HepG2 (cell line): ENCODE measurements at regions not wholly inside any gene's neighbourhood (a gene's known extent, or its start where the extent isn't known, plus 50 kb on each side); places are given as distances from the start of the nearest gene placed in this dataset.

Source experiments
- ATAC-seq: fragments of 200-7000 bp; cut with Tn5 transposase; 3 replicates; pipeline ENCODE4 v1.9.1; 2020; ENCODE audit warnings: mild to moderate bottlenecking, moderate library complexity
- BruUV-seq: library from RNA; stranded (reverse); fragments of 400-500 nt; replicated peaks from 2 replicates; lab custom pipeline; 2021; lab: Mats Ljungman, UMichigan
- CTCF ChIA-PET: fragments of 300-600 bp; formaldehyde crosslinking; extraction: SDS; loops from one replicate; lab custom pipeline; 2021; ENCODE audit warnings: low total read pairs, inconsistent platforms, low intra/inter-chr PET ratio; lab: Yijun Ruan, JAX
- POLR2A ChIA-PET: fragments of 350-600 bp; sonication (Branson Sonifier 250); formaldehyde crosslinking; loops from one replicate; lab custom pipeline; 2020; ENCODE audit warnings: antibody characterized with exemption, inconsistent platforms; lab: Yijun Ruan, JAX
- DNase-seq: peaks from one replicate; pipeline ENCODE4 v3.0.0-alpha.2; 2015; ENCODE audit warnings: low spot score
- FAIRE-seq: peaks from 3 replicates; lab custom pipeline; 2011; peaks lifted over from hg19 to GRCh38; lab: Jason Lieb, UNC
- H2AFZ ChIP-seq: one replicate; pipeline ENCODE4 v1.6.1; 2011; ENCODE audit warnings: low read length, inconsistent platforms
- H3K27ac ChIP-seq: fragments of 300-600 bp; 3 replicates; pipeline ENCODE4 v1.8.0; 2011; ENCODE audit warnings: mixed run types, mild to moderate bottlenecking, mixed read lengths, low read length, inconsistent platforms; ENCODE audit not compliant: insufficient read depth; ENCODE audit errors: extremely low read length
- H3K27me3 ChIP-seq, 2 experiments: fragments of 200-600 bp in 1 of 2; 2 replicates in 1 of 2; 3 replicates in 1 of 2; pipeline versions ENCODE4 v1.6.0 to v1.8.0; 2011; ENCODE audit warnings: low read length in 2 of 2, mild to moderate bottlenecking in 2 of 2, moderate library complexity in 2 of 2, inconsistent platforms in 1 of 2; ENCODE audit not compliant: insufficient read depth in 2 of 2, control insufficient read depth in 1 of 2
- H3K36me3 ChIP-seq, 2 experiments: fragments of 200-600 bp in 1 of 2; replicated peaks in 1 of 2; 2 replicates in 1 of 2; 3 replicates in 1 of 2; pipeline versions ENCODE4 v1.5.1 to v1.8.0; 2011; ENCODE audit warnings: low read length in 2 of 2, inconsistent platforms in 1 of 2; ENCODE audit not compliant: insufficient read depth in 2 of 2, control insufficient read depth in 1 of 2
- H3K4me1 ChIP-seq: 2 replicates; pipeline ENCODE4 v1.5.1; 2012; ENCODE audit warnings: low read length, inconsistent platforms; ENCODE audit not compliant: insufficient read depth
- H3K4me2 ChIP-seq: 2 replicates; pipeline ENCODE4 v1.6.0; 2011; ENCODE audit warnings: low read depth, low read length, inconsistent platforms
- H3K4me3 ChIP-seq, 3 experiments: fragments of 200-600 bp in 1 of 3; sonication (generic), shearing (Covaris generic) in 1 of 3; replicated peaks in 1 of 3; 2 replicates each; pipeline ENCODE4 v1.5.1; 2011 to 2016; ENCODE audit warnings: low read length in 3 of 3, inconsistent platforms in 2 of 3, low read depth in 2 of 3, mild to moderate bottlenecking in 2 of 3, control low read depth in 1 of 3, mixed read lengths in 1 of 3; ENCODE audit not compliant: insufficient read depth in 1 of 3
- H3K79me2 ChIP-seq: one replicate; pipeline ENCODE4 v1.6.1; 2011; ENCODE audit warnings: low read length, inconsistent platforms; ENCODE audit not compliant: insufficient read depth
- H3K9ac ChIP-seq: 2 replicates; pipeline ENCODE4 v1.6.0; 2011; ENCODE audit warnings: mild to moderate bottlenecking, low read depth, low read length, inconsistent platforms; ENCODE audit not compliant: insufficient read depth
- H3K9me3 ChIP-seq: 2 replicates; pipeline ENCODE4 v1.5.1; 2012; ENCODE audit warnings: mild to moderate bottlenecking, low read length
- H4K20me1 ChIP-seq: 2 replicates; pipeline ENCODE4 v1.6.0; 2011; ENCODE audit warnings: inconsistent platforms, mild to moderate bottlenecking, low read length, moderate library complexity; ENCODE audit not compliant: insufficient read depth
- GLMP ChIP-seq: sonication (generic); formaldehyde crosslinking; IDR thresholded peaks from 2 replicates; pipeline ENCODE4 v1.9.0; 2021; ENCODE audit warnings: missing genetic modification reagents, mild to moderate bottlenecking, borderline replicate concordance
- HES4 ChIP-seq: sonication (generic); formaldehyde crosslinking; IDR thresholded peaks from 2 replicates; pipeline ENCODE4 v1.9.0; 2021; ENCODE audit warnings: mild to moderate bottlenecking, missing genetic modification reagents, borderline replicate concordance
- HNRNPH1 ChIP-seq: fragments of 200-400 bp; formaldehyde crosslinking; optimal IDR thresholded peaks from 2 replicates; pipeline ENCODE3; 2017; ENCODE audit warnings: mild to moderate bottlenecking, low read depth, low read length
- HNRNPL ChIP-seq: fragments of 200-400 bp; formaldehyde crosslinking; IDR thresholded peaks from 2 replicates; pipeline ENCODE4 v1.6.1; 2017; ENCODE audit warnings: mild to moderate bottlenecking, low read depth, low read length
- HNRNPUL1 ChIP-seq: fragments of 200-400 bp; formaldehyde crosslinking; IDR thresholded peaks from 2 replicates; pipeline ENCODE4 v1.6.1; 2017; ENCODE audit warnings: low read depth, mild to moderate bottlenecking, low read length, moderate library complexity
- HOMEZ ChIP-seq: IDR thresholded peaks from 2 replicates; pipeline ENCODE4 v1.6.1; 2016; ENCODE audit warnings: low read depth
- HOXA3 ChIP-seq: sonication (generic); formaldehyde crosslinking; IDR thresholded peaks from 2 replicates; pipeline ENCODE4 v1.5.0; 2020; ENCODE audit warnings: missing genetic modification reagents
- KLF15 ChIP-seq: sonication (generic); formaldehyde crosslinking; IDR thresholded peaks from 2 replicates; pipeline ENCODE4 v1.8.1; 2023; ENCODE audit warnings: borderline replicate concordance, mild to moderate bottlenecking, inconsistent platforms, missing genetic modification reagents, mixed read lengths
- MAF1 ChIP-seq: sonication (generic); formaldehyde crosslinking; IDR thresholded peaks from 2 replicates; pipeline ENCODE4 v1.5.0; 2020; ENCODE audit warnings: missing genetic modification reagents, borderline replicate concordance
- PRMT3 ChIP-seq: sonication (generic); formaldehyde crosslinking; IDR thresholded peaks from 2 replicates; pipeline ENCODE4 v1.8.1; 2022; ENCODE audit warnings: low read depth, mild to moderate bottlenecking, moderate library complexity, missing genetic modification reagents, borderline replicate concordance
- SAP130 ChIP-seq: IDR thresholded peaks from 2 replicates; pipeline ENCODE4 v1.6.1; 2016; ENCODE audit warnings: low read depth
- SNAPC5 ChIP-seq: sonication (generic); formaldehyde crosslinking; IDR thresholded peaks from 2 replicates; pipeline ENCODE4 v1.8.1; 2023; ENCODE audit warnings: mild to moderate bottlenecking, missing genetic modification reagents, borderline replicate concordance
- SRF ChIP-seq: IDR thresholded peaks from 2 replicates; pipeline ENCODE4 v1.6.1; 2011; ENCODE audit warnings: mild to moderate bottlenecking, low read depth, low read length, moderate library complexity
- TGIF2 ChIP-seq: IDR thresholded peaks from 2 replicates; pipeline ENCODE4 v1.6.1; 2016; ENCODE audit warnings: control low read depth, missing compliant biosample characterization
- YY1 ChIP-seq: IDR thresholded peaks from 2 replicates; pipeline ENCODE4 v1.6.1; 2011; ENCODE audit warnings: low read length, low read depth, moderate library complexity, mild to moderate bottlenecking; ENCODE audit not compliant: insufficient read depth, insufficient replicate concordance
- ZBTB20 ChIP-seq: sonication (generic); formaldehyde crosslinking; IDR thresholded peaks from 2 replicates; pipeline ENCODE4 v1.8.1; 2023; ENCODE audit warnings: missing genetic modification reagents, low read depth, mild to moderate bottlenecking, borderline replicate concordance
- ZBTB21 ChIP-seq: sonication (generic); formaldehyde crosslinking; IDR thresholded peaks from 2 replicates; pipeline ENCODE4 v1.4.0; 2020; ENCODE audit warnings: missing genetic modification reagents
- ZBTB42 ChIP-seq: sonication (generic); formaldehyde crosslinking; IDR thresholded peaks from 2 replicates; pipeline ENCODE4 v1.5.0; 2020; ENCODE audit warnings: mild to moderate bottlenecking, missing genetic modification reagents
- ZBTB7A ChIP-seq: sonication (generic); formaldehyde crosslinking; IDR thresholded peaks from 2 replicates; pipeline ENCODE4 v1.8.0; 2022; ENCODE audit warnings: mild to moderate bottlenecking, missing genetic modification reagents
- ZNF20 ChIP-seq: sonication (generic); formaldehyde crosslinking; IDR thresholded peaks from 2 replicates; pipeline ENCODE4 v1.4.0; 2020; ENCODE audit warnings: mild to moderate bottlenecking, moderate library complexity, missing genetic modification reagents
- ZNF207 ChIP-seq: fragments of 450-650 bp; IDR thresholded peaks from 2 replicates; pipeline ENCODE4 v1.6.1; 2016; ENCODE audit warnings: antibody characterized with exemption, borderline replicate concordance
- ZNF766 ChIP-seq: sonication (generic); formaldehyde crosslinking; IDR thresholded peaks from 2 replicates; pipeline ENCODE4 v1.5.0; 2020; ENCODE audit warnings: missing genetic modification reagents, borderline replicate concordance
- ZNF781 ChIP-seq: sonication (generic); formaldehyde crosslinking; IDR thresholded peaks from 2 replicates; pipeline ENCODE4 v1.5.1; 2020; ENCODE audit warnings: borderline replicate concordance, mild to moderate bottlenecking, missing genetic modification reagents; ENCODE audit errors: not compliant biosample characterization
- ZSCAN20 ChIP-seq: sonication (generic); formaldehyde crosslinking; IDR thresholded peaks from 2 replicates; pipeline ENCODE4 v1.4.0; 2020; ENCODE audit warnings: missing genetic modification reagents, mild to moderate bottlenecking, borderline replicate concordance
- WGBS: methylation state at CpG from one replicate; pipeline ENCODE4 v1.1.6; 2017; ENCODE audit warnings: low lambda C conversion rate; 5-methylcytosine and 5-hydroxymethylcytosine counted together
- in situ Hi-C: cut with HindIII; loops from 2 replicates; pipeline ENCODE4 v1.10.0; 2017; ENCODE audit warnings: low pct_unique_long_range_greater_than_20kb; ENCODE audit not compliant: extremely low pct_ligation_motif_present
- intact Hi-C: fragments of 100-400 bp; cut with micrococcal nuclease; formaldehyde crosslinking; loops from one replicate; pipeline ENCODE4 v1.10.0; 2022; ENCODE audit not compliant: unreplicated experiment

- TF ChIP-seq YY1, result no peak
- TF ChIP-seq HNRNPH1, result no peak
- no peak for TF ChIP-seq PRMT3 (CRISPR knock-in tag)
- no peak for TF ChIP-seq ZBTB20
- TF ChIP-seq SRF, result no peak
- TF ChIP-seq ZNF207, result no peak
- no peak for TF ChIP-seq GLMP
- no peak for TF ChIP-seq SNAPC5
- TF ChIP-seq ZNF20 (CRISPR knock-in tag), result no peak
- TF ChIP-seq HNRNPL, result no peak
- TF ChIP-seq, all 625 proteins: peak for 0
Measured at GRCh38 chr7:52794621-52795020, 240.8 kb upstream of the POM121L12 start (continued).

- in situ Hi-C loops (no loop called here), intact Hi-C loops (no loop called here)
- H3K27ac ChIP-seq, result no peak overlapping the region
- no peak overlapping the region for H3K4me3 ChIP-seq
- no peaks in the 10 kb centered on the region for H3K27me3 ChIP-seq
- no peak overlapping the region for H3K9ac ChIP-seq
- no TSS peak for BruUV-seq
- H3K4me2 ChIP-seq, result no peak overlapping the region
- ChIA-PET CTCF (no interaction called here), POLR2A (no interaction called here)
- peaks cover 56% of the 10 kb centered on the region for H3K9me3 ChIP-seq
- no peak overlapping the region for H2AFZ ChIP-seq
- H3K79me2 ChIP-seq, result no peaks in the 10 kb centered on the region
- FAIRE-seq, result no peak
- no peaks in the 10 kb centered on the region for H4K20me1 ChIP-seq
- H3K36me3 ChIP-seq, result no peaks in the 10 kb centered on the region
- no peak for ATAC-seq
- 2% methylated on average over 4 of the region's 4 CpGs for WGBS
- no peaks in the 10 kb centered on the region for H3K4me1 ChIP-seq
- no peak for DNase-seq
- no peak for TF ChIP-seq ZBTB21 (CRISPR knock-in tag)
- TF ChIP-seq ZSCAN20, result no peak
- TF ChIP-seq ZNF766 (CRISPR knock-in tag), result no peak
- no peak for TF ChIP-seq KLF15 (CRISPR knock-in tag)
- TF ChIP-seq ZBTB42 (CRISPR knock-in tag), result no peak
- no peak for TF ChIP-seq TGIF2
- no peak for TF ChIP-seq HNRNPUL1
- TF ChIP-seq ZBTB7A (CRISPR knock-in tag), result no peak
- no peak for TF ChIP-seq MAF1 (CRISPR knock-in tag)
- TF ChIP-seq SAP130 (CRISPR knock-in tag), result no peak
- no peak for TF ChIP-seq HOMEZ (CRISPR knock-in tag)
- no peak for TF ChIP-seq ZNF781 (CRISPR knock-in tag)
- TF ChIP-seq SNAPC5, result no peak
- TF ChIP-seq HOXA3 (CRISPR knock-in tag), result no peak
- TF ChIP-seq HES4 (CRISPR knock-in tag), result no peak
Measured at GRCh38 chr7:52791176-52791700, 244.2 kb upstream of the POM121L12 start.
